Activated naive CD4-positive, alpha-beta T cell treated with anti-CD3 and anti-CD28 coated beads, Interleukin-2, amount 10 ng/mL, durations not matched to agents 7 days and 5 days (primary cell): ENCODE measurements at regions not wholly inside any gene's neighbourhood (a gene's known extent, or its start where the extent isn't known, plus 50 kb on each side); places are given as distances from the start of the nearest gene placed in this dataset.
"Not testable (repeated sequence)": the region's sequence is repeated elsewhere in the genome, so short reads cannot be mapped to it uniquely, and the experiment has no call there.

Source experiments
- CTCF ChIA-PET: fragments of 350-600 bp; sonication (Branson Sonifier 250); formaldehyde crosslinking; loops from one replicate; lab custom pipeline; 2021; ENCODE audit warnings: antibody characterized with exemption; lab: Charles Lee
- DNase-seq: peaks from one replicate; pipeline ENCODE4 v3.0.0-alpha.2; 2020
- H3K27ac Mint-ChIP-seq: one replicate; pipeline ENCODE4 v1.8.0; 2021; ENCODE audit warnings: mild to moderate bottlenecking, moderate library complexity, mixed read lengths
- H3K27me3 Mint-ChIP-seq: one replicate; pipeline ENCODE4 v1.8.0; 2021; ENCODE audit warnings: mild to moderate bottlenecking, mixed read lengths
- H3K36me3 Mint-ChIP-seq: one replicate; pipeline ENCODE4 v1.8.0; 2021; ENCODE audit warnings: mixed read lengths
- H3K4me1 Mint-ChIP-seq: one replicate; pipeline ENCODE4 v1.8.0; 2021; ENCODE audit warnings: mixed read lengths
- H3K4me3 Mint-ChIP-seq: one replicate; pipeline ENCODE4 v1.8.0; 2021; ENCODE audit warnings: mild to moderate bottlenecking, moderate library complexity, mixed read lengths
- H3K9me3 Mint-ChIP-seq: one replicate; pipeline ENCODE4 v1.8.0; 2021; ENCODE audit warnings: mixed read lengths

DNA sequence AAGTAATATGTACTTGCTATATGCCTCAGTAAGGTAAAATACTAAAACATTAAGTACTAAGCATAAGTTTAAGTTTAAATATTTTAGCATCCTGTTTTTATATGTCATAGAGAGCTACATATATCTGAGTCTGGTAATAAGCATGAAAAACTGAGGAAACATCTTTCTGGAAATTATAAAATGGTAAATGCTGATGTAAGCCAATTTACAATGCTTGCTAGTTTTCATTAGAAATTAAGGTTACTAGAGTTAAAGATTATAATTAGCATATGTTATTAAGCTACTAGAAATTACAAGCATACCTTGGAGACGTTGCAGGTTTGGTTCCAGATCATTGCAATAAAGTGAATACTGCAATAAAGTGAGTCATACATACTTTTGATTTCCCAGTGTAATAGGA lies 477.0 kb upstream of the LRRC7 start:
- peaks cover 12% of the 10 kb centered on the region for H3K9me3 Mint-ChIP-seq
- H3K27ac Mint-ChIP-seq: no peak overlapping the region
- H3K4me1 Mint-ChIP-seq: no peaks in the 10 kb centered on the region
- H3K4me3 Mint-ChIP-seq: no peak overlapping the region
- CTCF ChIA-PET: interaction anchor here (0.7 kb wide), 1 partner anchor 933 kb away, joined by 6 read pairs; no protein-coding TSS in a partner anchor
- DNase-seq: no peak
- H3K27me3 Mint-ChIP-seq: no peaks in the 10 kb centered on the region
- no peaks in the 10 kb centered on the region for H3K36me3 Mint-ChIP-seq

DNA sequence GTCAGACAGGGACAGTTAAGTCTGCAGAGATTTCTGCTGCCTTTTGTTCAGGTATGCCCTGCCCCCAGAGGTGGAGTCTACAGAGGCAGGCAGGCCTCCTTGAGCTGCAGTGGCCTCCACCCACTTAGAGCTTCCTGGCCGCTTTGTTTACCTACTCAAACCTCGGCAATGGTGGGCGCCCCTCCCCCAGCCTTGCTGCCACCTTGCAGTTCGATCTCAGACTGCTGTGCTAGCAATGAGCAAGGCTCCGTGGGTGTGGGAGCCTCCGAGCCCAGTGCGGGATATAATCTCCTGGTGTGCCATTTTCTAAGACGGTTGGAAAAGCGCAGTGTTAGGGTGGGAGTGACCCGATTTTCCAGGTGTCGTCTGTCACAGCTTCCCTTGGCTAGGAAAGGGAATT lies 465.7 kb upstream of the LRRC7 start:
- not testable (repeated sequence) for H3K4me1 Mint-ChIP-seq, DNase-seq, H3K27me3 Mint-ChIP-seq, H3K27ac Mint-ChIP-seq, H3K4me3 Mint-ChIP-seq, H3K36me3 Mint-ChIP-seq
- peaks cover 24% of the 10 kb centered on the region for H3K9me3 Mint-ChIP-seq
- CTCF ChIA-PET: interaction anchor here (0.7 kb wide), 1 partner anchor 671 kb away, joined by 3 read pairs; no protein-coding TSS in a partner anchor

- Mint-ChIP-seq H3K9me3 (peaks cover 30% of the 10 kb centered on the region), H3K27ac (no peak overlapping the region), H3K27me3 (no peaks in the 10 kb centered on the region), H3K4me3 (no peak overlapping the region), H3K36me3 (no peaks in the 10 kb centered on the region), H3K4me1 (no peaks in the 10 kb centered on the region)
- no peak for DNase-seq
- CTCF ChIA-PET: no interaction called here
Observed at GRCh38 chr1:69103213-69103612, 464.5 kb upstream of the LRRC7 start.

DNA sequence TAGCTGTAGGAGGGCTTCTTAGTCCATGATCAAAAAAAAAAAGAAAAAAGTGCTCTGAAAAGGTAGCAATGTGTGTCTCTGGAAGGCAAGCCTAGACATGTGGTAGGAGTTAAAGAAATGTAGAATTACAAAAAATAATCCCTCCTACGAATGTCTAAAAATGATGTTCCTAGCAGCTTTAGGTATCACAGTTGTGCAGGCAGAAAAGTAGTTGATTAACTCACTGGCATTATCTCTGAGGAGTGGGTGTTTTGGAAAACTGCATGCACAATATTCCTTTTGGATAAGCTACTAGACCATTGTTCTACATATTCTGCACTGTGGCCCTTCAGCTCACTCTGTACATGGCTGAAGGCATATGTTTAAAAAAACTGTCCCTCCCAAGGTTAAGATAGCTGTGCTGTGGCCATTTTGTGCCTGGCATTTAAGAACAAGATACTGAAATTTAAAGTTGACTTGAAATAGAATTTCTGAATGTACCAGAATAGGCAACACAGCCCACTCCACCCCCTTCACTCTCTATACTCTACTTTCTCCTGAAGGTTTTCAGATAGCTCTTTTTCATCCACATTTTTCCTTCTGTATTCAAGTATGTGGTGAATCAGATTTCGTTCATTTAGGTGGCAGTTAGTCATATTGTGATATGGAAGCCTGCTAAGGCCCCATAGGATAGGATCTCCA lies 463.9 kb upstream of the LRRC7 start:
- Mint-ChIP-seq H3K9me3 (peaks cover 30% of the 10 kb centered on the region), H3K4me3 (no peak overlapping the region), H3K27ac (no peak overlapping the region), H3K4me1 (no peaks in the 10 kb centered on the region), H3K36me3 (no peaks in the 10 kb centered on the region), H3K27me3 (no peaks in the 10 kb centered on the region)
- no peak for DNase-seq
- CTCF ChIA-PET: no interaction called here

DNA sequence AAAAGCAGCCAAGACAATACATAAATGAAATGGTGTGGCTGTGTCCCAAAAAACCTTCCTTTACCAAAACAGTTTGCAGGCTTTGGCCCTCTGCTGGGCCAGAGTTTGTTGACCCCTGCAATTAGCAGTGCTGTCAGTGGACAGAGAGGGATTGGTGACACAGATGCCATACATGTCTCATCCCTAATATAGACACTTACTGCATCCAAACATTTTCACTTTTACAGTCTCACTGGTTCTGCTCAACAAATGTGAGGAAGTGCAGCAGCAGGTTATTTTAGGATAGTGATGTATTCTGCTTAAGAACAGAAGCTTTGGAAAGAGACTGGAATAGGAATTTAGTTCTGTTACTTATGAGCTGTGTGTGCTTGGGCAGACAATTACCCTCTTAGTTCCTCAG lies 462.8 kb upstream of the LRRC7 start:
- Mint-ChIP-seq H3K27me3 (no peaks in the 10 kb centered on the region), H3K4me3 (no peak overlapping the region), H3K27ac (no peak overlapping the region)

GRCh38 chr1:69109277-69109676 lies 458.4 kb upstream of the LRRC7 start:
- H3K36me3 Mint-ChIP-seq: no peaks in the 10 kb centered on the region
- CTCF ChIA-PET: no interaction called here
- H3K27me3 Mint-ChIP-seq: no peaks in the 10 kb centered on the region
- H3K4me1 Mint-ChIP-seq: no peaks in the 10 kb centered on the region
- DNase-seq: no peak
- H3K4me3 Mint-ChIP-seq: no peak overlapping the region
- no peak overlapping the region for H3K27ac Mint-ChIP-seq
- peaks cover 15% of the 10 kb centered on the region for H3K9me3 Mint-ChIP-seq

More for the DNA sequence above, 462.8 kb upstream of the LRRC7 start:
- DNase-seq: no peak
- no peaks in the 10 kb centered on the region for H3K4me1 Mint-ChIP-seq
- CTCF ChIA-PET: no interaction called here
- peaks cover 23% of the 10 kb centered on the region for H3K9me3 Mint-ChIP-seq
- H3K36me3 Mint-ChIP-seq: no peaks in the 10 kb centered on the region

- no peak overlapping the region for H3K27ac Mint-ChIP-seq
- H3K27me3 Mint-ChIP-seq: no peaks in the 10 kb centered on the region
- CTCF ChIA-PET: no interaction called here
Observed at GRCh38 chr1:69110851-69111250, 456.9 kb upstream of the LRRC7 start.

GRCh38 chr1:69120126-69120741 lies 447.5 kb upstream of the LRRC7 start:
- H3K4me3 Mint-ChIP-seq, H3K9me3 Mint-ChIP-seq, H3K27ac Mint-ChIP-seq, H3K36me3 Mint-ChIP-seq, CTCF ChIA-PET, H3K4me1 Mint-ChIP-seq, H3K27me3 Mint-ChIP-seq, DNase-seq: not testable (repeated sequence)

More at GRCh38 chr1:69110851-69111250, 456.9 kb upstream of the LRRC7 start:
- Mint-ChIP-seq H3K4me3 (no peak overlapping the region), H3K4me1 (no peaks in the 10 kb centered on the region), H3K9me3 (peaks cover 15% of the 10 kb centered on the region), H3K36me3 (no peaks in the 10 kb centered on the region)
- DNase-seq: no peak

DNA sequence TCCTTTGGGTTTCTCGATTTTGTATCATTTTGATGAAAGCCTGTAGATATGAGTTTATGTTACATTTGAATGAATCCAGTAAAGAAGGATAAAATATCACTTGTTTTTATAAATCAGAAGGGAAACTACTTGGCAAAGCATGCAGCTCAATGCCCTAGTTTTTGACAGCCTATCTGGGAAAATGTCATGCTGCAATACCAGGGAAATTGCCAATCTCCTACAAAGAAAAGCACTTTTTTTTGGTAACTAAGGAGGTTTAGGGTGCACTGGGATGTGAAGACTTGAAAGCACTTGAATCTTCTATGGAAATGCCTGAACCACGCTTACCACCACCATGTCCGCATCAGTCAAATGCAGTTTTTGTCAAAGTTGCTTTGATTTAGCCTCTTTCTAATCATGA lies 446.9 kb upstream of the LRRC7 start:
- no peaks in the 10 kb centered on the region for H3K36me3 Mint-ChIP-seq
- no peak overlapping the region for H3K27ac Mint-ChIP-seq
- H3K27me3 Mint-ChIP-seq: no peaks in the 10 kb centered on the region
- no peak overlapping the region for H3K4me3 Mint-ChIP-seq
- no peak for DNase-seq
- no peaks in the 10 kb centered on the region for H3K4me1 Mint-ChIP-seq
- H3K9me3 Mint-ChIP-seq: peaks cover 10% of the 10 kb centered on the region
- CTCF ChIA-PET: no interaction called here

GRCh38 chr1:69121723-69122122 lies 446.0 kb upstream of the LRRC7 start:
- H3K4me3 Mint-ChIP-seq: no peak overlapping the region
- H3K27me3 Mint-ChIP-seq: no peaks in the 10 kb centered on the region
- CTCF ChIA-PET: no interaction called here
- no peaks in the 10 kb centered on the region for H3K4me1 Mint-ChIP-seq
- no peak for DNase-seq
- H3K27ac Mint-ChIP-seq: no peak overlapping the region
- H3K9me3 Mint-ChIP-seq: peaks cover 10% of the 10 kb centered on the region
- no peaks in the 10 kb centered on the region for H3K36me3 Mint-ChIP-seq

GRCh38 chr1:69122373-69122772 lies 445.3 kb upstream of the LRRC7 start:
- H3K27me3 Mint-ChIP-seq: no peaks in the 10 kb centered on the region
- H3K27ac Mint-ChIP-seq: no peak overlapping the region
- CTCF ChIA-PET: no interaction called here
- no peak for DNase-seq
- no peak overlapping the region for H3K4me3 Mint-ChIP-seq
- H3K36me3 Mint-ChIP-seq: no peaks in the 10 kb centered on the region
- H3K4me1 Mint-ChIP-seq: no peaks in the 10 kb centered on the region
- peaks cover 7% of the 10 kb centered on the region for H3K9me3 Mint-ChIP-seq

GRCh38 chr1:69123486-69123885 lies 444.2 kb upstream of the LRRC7 start:
- no peak for DNase-seq
- CTCF ChIA-PET: no interaction called here
- H3K27ac Mint-ChIP-seq: no peak overlapping the region
- H3K36me3 Mint-ChIP-seq: no peaks in the 10 kb centered on the region
- no peak overlapping the region for H3K4me3 Mint-ChIP-seq
- peaks cover 9% of the 10 kb centered on the region for H3K9me3 Mint-ChIP-seq
- H3K4me1 Mint-ChIP-seq: no peaks in the 10 kb centered on the region
- H3K27me3 Mint-ChIP-seq: no peaks in the 10 kb centered on the region

DNA sequence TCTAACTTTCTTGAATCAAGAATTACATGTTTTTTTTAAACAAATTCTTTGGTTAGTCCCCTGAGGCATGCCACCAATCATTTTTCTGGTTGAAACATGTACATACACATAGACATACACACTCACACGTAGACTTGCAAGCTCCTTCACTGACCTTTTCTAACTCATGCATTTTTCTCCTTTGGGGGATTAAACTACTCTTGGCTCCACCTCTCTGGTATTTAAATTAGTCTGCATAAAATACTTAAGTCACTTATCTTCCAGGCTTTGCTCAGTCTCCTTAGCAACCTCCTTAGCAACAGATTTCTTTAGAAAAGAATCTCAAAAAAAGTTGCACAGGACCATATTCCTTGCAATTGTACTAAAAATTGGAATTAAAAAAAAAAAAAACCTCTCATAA lies 440.9 kb upstream of the LRRC7 start:
- no peak overlapping the region for H3K27ac Mint-ChIP-seq
- no peaks in the 10 kb centered on the region for H3K27me3 Mint-ChIP-seq
- CTCF ChIA-PET: no interaction called here
- DNase-seq: no peak
- H3K36me3 Mint-ChIP-seq: no peaks in the 10 kb centered on the region
- peaks cover 6% of the 10 kb centered on the region for H3K9me3 Mint-ChIP-seq
- no peak overlapping the region for H3K4me3 Mint-ChIP-seq
- no peaks in the 10 kb centered on the region for H3K4me1 Mint-ChIP-seq

DNA sequence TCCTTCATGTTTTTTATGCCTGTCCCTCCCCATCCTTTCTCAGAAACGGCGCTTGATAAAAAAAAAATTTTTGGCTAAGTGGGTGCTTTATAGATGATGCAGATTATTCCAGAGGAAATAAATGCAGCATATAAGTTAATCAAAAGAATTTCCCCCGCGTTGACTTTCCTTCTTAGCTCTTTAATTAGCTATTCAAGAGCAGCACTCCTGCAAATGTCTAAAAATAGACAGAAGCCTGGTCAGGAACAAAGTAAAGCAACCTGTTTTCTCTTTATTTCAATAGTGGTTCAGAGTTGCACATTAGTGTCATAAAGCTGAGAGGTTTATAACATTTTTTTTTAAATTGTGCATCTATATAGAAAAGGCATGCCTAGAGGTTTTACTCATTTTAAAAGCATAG lies 439.5 kb upstream of the LRRC7 start:
- no peaks in the 10 kb centered on the region for H3K27me3 Mint-ChIP-seq
- H3K4me3 Mint-ChIP-seq: no peak overlapping the region
- no peak for DNase-seq
- CTCF ChIA-PET: interaction anchor here (0.6 kb wide), 1 partner anchor 21 kb away, joined by 3 read pairs; no protein-coding TSS in a partner anchor
- H3K4me1 Mint-ChIP-seq: no peaks in the 10 kb centered on the region
- no peak overlapping the region for H3K27ac Mint-ChIP-seq
- H3K36me3 Mint-ChIP-seq: no peaks in the 10 kb centered on the region
- H3K9me3 Mint-ChIP-seq: peaks cover 6% of the 10 kb centered on the region

GRCh38 chr1:69129538-69129937 lies 438.2 kb upstream of the LRRC7 start:
- H3K27ac Mint-ChIP-seq: no peak overlapping the region
- DNase-seq: no peak
- CTCF ChIA-PET: no interaction called here
- H3K27me3 Mint-ChIP-seq: no peaks in the 10 kb centered on the region
- no peak overlapping the region for H3K4me3 Mint-ChIP-seq
- no peaks in the 10 kb centered on the region for H3K4me1 Mint-ChIP-seq
- no peaks in the 10 kb centered on the region for H3K36me3 Mint-ChIP-seq
- H3K9me3 Mint-ChIP-seq: peaks cover 6% of the 10 kb centered on the region
